HCT116 (cell line): ENCODE measurements at regions not wholly inside any gene's neighbourhood (a gene's known extent, or its start where the extent isn't known, plus 50 kb on each side); places are given as distances from the start of the nearest gene placed in this dataset.

Experiments used
- EGR1 ChIP-seq: IDR thresholded peaks from 2 replicates; pipeline ENCODE4 v1.6.1; 2012; ENCODE audit warnings: low read depth
- EZH2phosphoT487 ChIP-seq: fragments of 200-600 bp; IDR thresholded peaks from 2 replicates; pipeline ENCODE4 v1.6.1; 2018; ENCODE audit warnings: antibody characterized with exemption, borderline replicate concordance
- FOSL1 ChIP-seq: IDR thresholded peaks from 2 replicates; pipeline ENCODE4 v1.6.1; 2012; ENCODE audit warnings: low read depth
- POLR2A ChIP-seq: IDR thresholded peaks from 2 replicates; pipeline ENCODE4 v1.7.0; 2011; ENCODE audit warnings: borderline replicate concordance; ENCODE audit not compliant: insufficient read depth, insufficient read length; ENCODE audit errors: extremely low read depth
- POLR2AphosphoS5 ChIP-seq: IDR thresholded peaks from 2 replicates; pipeline ENCODE4 v1.6.1; 2011; ENCODE audit warnings: mild to moderate bottlenecking, low read depth, low read length, moderate library complexity
- SIN3A ChIP-seq: IDR thresholded peaks from 2 replicates; pipeline ENCODE4 v1.6.1; 2012; ENCODE audit warnings: low read depth
- ZNF274 ChIP-seq: fragments of 200-500 bp; sonication (Bioruptor generic); IDR thresholded peaks from 2 replicates; pipeline ENCODE4 v1.6.1; 2014; ENCODE audit warnings: mild to moderate bottlenecking, low read depth, low read length, inconsistent platforms
- TF ChIP-seq, protein P1 (sequence below), 3 experiments: fragments of 200-600 bp in 1 of 3; sonication (generic) in 1 of 3; IDR thresholded peaks in 2 of 3; conservative IDR thresholded peaks in 1 of 3; 2 replicates each; pipeline ENCODE4 v1.5.1; 2012 to 2017; ENCODE audit warnings: low read depth in 2 of 3, low read length in 2 of 3, antibody characterized with exemption in 1 of 3, borderline replicate concordance in 1 of 3, control low read depth in 1 of 3, mild to moderate bottlenecking in 1 of 3, mixed read lengths in 1 of 3, mixed run types in 1 of 3, moderate library complexity in 1 of 3; ENCODE audit not compliant: insufficient read depth in 1 of 3
- TF ChIP-seq, protein P2 (sequence below): IDR thresholded peaks from 2 replicates; pipeline ENCODE4 v1.6.1; 2012

- TF ChIP-seq EZH2phosphoT487 (no peak), POLR2AphosphoS5 (no peak), POLR2A (no peak), SIN3A (no peak), ZNF274 (no peak), FOSL1 (no peak), EGR1 (no peak)
- TF ChIP-seq, protein P1, sequence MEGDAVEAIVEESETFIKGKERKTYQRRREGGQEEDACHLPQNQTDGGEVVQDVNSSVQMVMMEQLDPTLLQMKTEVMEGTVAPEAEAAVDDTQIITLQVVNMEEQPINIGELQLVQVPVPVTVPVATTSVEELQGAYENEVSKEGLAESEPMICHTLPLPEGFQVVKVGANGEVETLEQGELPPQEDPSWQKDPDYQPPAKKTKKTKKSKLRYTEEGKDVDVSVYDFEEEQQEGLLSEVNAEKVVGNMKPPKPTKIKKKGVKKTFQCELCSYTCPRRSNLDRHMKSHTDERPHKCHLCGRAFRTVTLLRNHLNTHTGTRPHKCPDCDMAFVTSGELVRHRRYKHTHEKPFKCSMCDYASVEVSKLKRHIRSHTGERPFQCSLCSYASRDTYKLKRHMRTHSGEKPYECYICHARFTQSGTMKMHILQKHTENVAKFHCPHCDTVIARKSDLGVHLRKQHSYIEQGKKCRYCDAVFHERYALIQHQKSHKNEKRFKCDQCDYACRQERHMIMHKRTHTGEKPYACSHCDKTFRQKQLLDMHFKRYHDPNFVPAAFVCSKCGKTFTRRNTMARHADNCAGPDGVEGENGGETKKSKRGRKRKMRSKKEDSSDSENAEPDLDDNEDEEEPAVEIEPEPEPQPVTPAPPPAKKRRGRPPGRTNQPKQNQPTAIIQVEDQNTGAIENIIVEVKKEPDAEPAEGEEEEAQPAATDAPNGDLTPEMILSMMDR (IDR thresholded peaks at IDR 0.05 in 2 of 3, conservative IDR thresholded peaks at IDR 0.05 in 1 of 3; ENCODE audit: borderline replicate concordance in 1 of 3, insufficient read depth in 1 of 3, low read depth in 2 of 3, low read length in 2 of 3) = no peak
- TF ChIP-seq, protein P2, sequence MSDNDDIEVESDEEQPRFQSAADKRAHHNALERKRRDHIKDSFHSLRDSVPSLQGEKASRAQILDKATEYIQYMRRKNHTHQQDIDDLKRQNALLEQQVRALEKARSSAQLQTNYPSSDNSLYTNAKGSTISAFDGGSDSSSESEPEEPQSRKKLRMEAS = no peak
These were observed 64.4 kb downstream of the ZWINT start for GRCh38 chr10:56296618-56297017.
